ENCODE measurements at regions not wholly inside any gene's neighbourhood (a gene's known extent, or its start where the extent isn't known, plus 50 kb on each side); places are given as distances from the start of the nearest gene placed in this dataset.

- no peaks in the 10 kb centered on the region for H3K27me3 ChIP-seq (replicated peaks; ENCODE audit: insufficient read depth, low read depth, low read length, poor library complexity)
- POLR2A ChIA-PET (ENCODE audit: low non-redundant PET) = no interaction called here
- intact Hi-C loops (cut with micrococcal nuclease; ENCODE audit: unreplicated experiment) = no loop called here
- CTCF ChIA-PET = no interaction called here
- no peaks in the 10 kb centered on the region for H3K4me1 ChIP-seq (ENCODE audit: insufficient read depth, low read length, poor library complexity, severe bottlenecking)
- H3K9me3 ChIP-seq (ENCODE audit: low read depth, low read length, poor library complexity, severe bottlenecking) = no peaks in the 10 kb centered on the region
- H3K27ac ChIP-seq (ENCODE audit: low read depth, low read length, poor library complexity, severe bottlenecking) = no peak overlapping the region
- no peak for DNase-seq (ENCODE audit: low spot score)
- BruUV-seq (replicated peaks) = no TSS peak
- H3K4me3 ChIP-seq (ENCODE audit: low read depth, low read length, poor library complexity, severe bottlenecking) = no peak overlapping the region
- H3K36me3 ChIP-seq (ENCODE audit: insufficient read depth, low read length, poor library complexity, severe bottlenecking) = no peaks in the 10 kb centered on the region
- TF ChIP-seq CTCF (conservative IDR thresholded peaks at IDR 0.05; ENCODE audit: low read depth, low read length) (no peak), EZH2 (IDR thresholded peaks at IDR 0.05; ENCODE audit: borderline replicate concordance, low read depth, low read length, poor library complexity, severe bottlenecking) (no peak)
These were observed 50.0 kb downstream of the PABIR2 start for GRCh38 chrX:134747006-134747405.

- Histone ChIP-seq H3K4me1 (ENCODE audit: insufficient read depth, low read length, poor library complexity, severe bottlenecking) (no peaks in the 10 kb centered on the region), H3K4me3 (ENCODE audit: low read depth, low read length, poor library complexity, severe bottlenecking) (no peak overlapping the region), H3K9me3 (ENCODE audit: low read depth, low read length, poor library complexity, severe bottlenecking) (no peaks in the 10 kb centered on the region), H3K27ac (ENCODE audit: low read depth, low read length, poor library complexity, severe bottlenecking) (no peak overlapping the region), H3K36me3 (ENCODE audit: insufficient read depth, low read length, poor library complexity, severe bottlenecking) (no peaks in the 10 kb centered on the region), H3K27me3 (replicated peaks; ENCODE audit: insufficient read depth, low read depth, low read length, poor library complexity) (no peaks in the 10 kb centered on the region)
- no TSS peak for BruUV-seq (replicated peaks)
- intact Hi-C loops (cut with micrococcal nuclease; ENCODE audit: unreplicated experiment) = no loop called here
- DNase-seq (ENCODE audit: low spot score) = no peak
- TF ChIP-seq CTCF (conservative IDR thresholded peaks at IDR 0.05; ENCODE audit: low read depth, low read length) = no peak
- no peak for TF ChIP-seq EZH2 (IDR thresholded peaks at IDR 0.05; ENCODE audit: borderline replicate concordance, low read depth, low read length, poor library complexity, severe bottlenecking)
- CTCF ChIA-PET = no interaction called here
- POLR2A ChIA-PET (ENCODE audit: low non-redundant PET) = no interaction called here
These were observed 50.6 kb downstream of the PABIR2 start for GRCh38 chrX:134746410-134746785.

GRCh38 chrX:134745636-134746409, 51.2 kb downstream of the PABIR2 start:
- no TSS peak for BruUV-seq (replicated peaks)
- Histone ChIP-seq H3K9me3 (ENCODE audit: low read depth, low read length, poor library complexity, severe bottlenecking) (no peaks in the 10 kb centered on the region), H3K4me1 (ENCODE audit: insufficient read depth, low read length, poor library complexity, severe bottlenecking) (no peaks in the 10 kb centered on the region), H3K27ac (ENCODE audit: low read depth, low read length, poor library complexity, severe bottlenecking) (no peak overlapping the region), H3K27me3 (replicated peaks; ENCODE audit: insufficient read depth, low read depth, low read length, poor library complexity) (no peaks in the 10 kb centered on the region), H3K36me3 (ENCODE audit: insufficient read depth, low read length, poor library complexity, severe bottlenecking) (no peaks in the 10 kb centered on the region), H3K4me3 (ENCODE audit: low read depth, low read length, poor library complexity, severe bottlenecking) (no peak overlapping the region)
- no peak for TF ChIP-seq CTCF (conservative IDR thresholded peaks at IDR 0.05; ENCODE audit: low read depth, low read length)
- TF ChIP-seq EZH2 (IDR thresholded peaks at IDR 0.05; ENCODE audit: borderline replicate concordance, low read depth, low read length, poor library complexity, severe bottlenecking) = no peak
- DNase-seq (ENCODE audit: low spot score) = no peak
- ChIA-PET CTCF (interaction anchor here (0.5 kb wide), 1 partner anchor 9 kb away, joined by 13 read pairs; no protein-coding TSS in a partner anchor), POLR2A (ENCODE audit: low non-redundant PET) (no interaction called here)
- intact Hi-C loops (cut with micrococcal nuclease; ENCODE audit: unreplicated experiment) = no loop called here
